H9 (cell line): ENCODE measurements at regions not wholly inside any gene's neighbourhood (a gene's known extent, or its start where the extent isn't known, plus 50 kb on each side); places are given as distances from the start of the nearest gene placed in this dataset.

Experiments
- DNase-seq: peaks from one replicate; pipeline ENCODE4 v3.0.0-alpha.2; 2017
- H2AFZ ChIP-seq: one replicate; pipeline ENCODE4 v1.6.1; 2013; ENCODE audit warnings: mild to moderate bottlenecking, low read length, control low read depth, moderate library complexity
- H2AK5ac ChIP-seq: 2 replicates; pipeline ENCODE4 v1.6.1; 2013; ENCODE audit warnings: low read length, control low read depth, mixed read lengths; ENCODE audit not compliant: insufficient read length
- H2BK120ac ChIP-seq: one replicate; pipeline ENCODE4 v1.6.1; 2013; ENCODE audit warnings: low read depth, mild to moderate bottlenecking, low read length, control low read depth, inconsistent platforms; ENCODE audit not compliant: poor library complexity, severe bottlenecking
- H2BK12ac ChIP-seq: 2 replicates; pipeline ENCODE4 v1.6.1; 2013; ENCODE audit warnings: low read length, control low read depth, mixed read lengths, low read depth; ENCODE audit not compliant: insufficient read length
- H2BK15ac ChIP-seq: 2 replicates; pipeline ENCODE4 v1.6.1; 2013; ENCODE audit warnings: low read depth, low read length, control low read depth
- H2BK20ac ChIP-seq: one replicate; pipeline ENCODE4 v1.6.1; 2013; ENCODE audit warnings: low read depth, mild to moderate bottlenecking, low read length, control low read depth, inconsistent platforms; ENCODE audit not compliant: poor library complexity, severe bottlenecking
- H2BK5ac ChIP-seq: 2 replicates; pipeline ENCODE4 v1.6.1; 2013; ENCODE audit warnings: low read length, control low read depth, mixed read lengths; ENCODE audit not compliant: insufficient read length
- H3K14ac ChIP-seq: 2 replicates; pipeline ENCODE4 v1.6.1; 2013; ENCODE audit warnings: low read length, control low read depth; ENCODE audit not compliant: insufficient read depth
- H3K18ac ChIP-seq: 2 replicates; pipeline ENCODE4 v1.6.1; 2013; ENCODE audit warnings: low read depth, mild to moderate bottlenecking, mixed read lengths, low read length, control low read depth; ENCODE audit not compliant: insufficient read length
- H3K23ac ChIP-seq: 2 replicates; pipeline ENCODE4 v1.6.1; 2013; ENCODE audit warnings: low read length, control low read depth, mixed read lengths, low read depth; ENCODE audit not compliant: insufficient read length
- H3K23me2 ChIP-seq: 2 replicates; pipeline ENCODE4 v1.6.1; 2013; ENCODE audit warnings: low read depth, mild to moderate bottlenecking, mixed read lengths, low read length, control low read depth; ENCODE audit not compliant: insufficient read length, poor library complexity, severe bottlenecking
- H3K27ac ChIP-seq: 2 replicates; pipeline ENCODE4 v1.5.1; 2013; ENCODE audit warnings: low read length, control low read depth, mixed read lengths, low read depth; ENCODE audit not compliant: insufficient read length
- H3K27me3 ChIP-seq: 2 replicates; pipeline ENCODE4 v1.6.1; 2013; ENCODE audit warnings: low read length, control low read depth, inconsistent platforms; ENCODE audit not compliant: insufficient read depth
- H3K4ac ChIP-seq: 2 replicates; pipeline ENCODE4 v1.6.1; 2013; ENCODE audit warnings: low read depth, mild to moderate bottlenecking, control low read depth, inconsistent platforms, low read length, moderate library complexity
- H3K4me1 ChIP-seq: 2 replicates; pipeline ENCODE4 v1.6.1; 2013; ENCODE audit warnings: low read length, control low read depth, inconsistent platforms; ENCODE audit not compliant: insufficient read depth
- H3K4me2 ChIP-seq: 2 replicates; pipeline ENCODE4 v1.6.1; 2013; ENCODE audit warnings: low read length, control low read depth, mixed read lengths; ENCODE audit not compliant: insufficient read length, insufficient read depth
- H3K56ac ChIP-seq: 2 replicates; pipeline ENCODE4 v1.6.1; 2013; ENCODE audit warnings: low read depth, mild to moderate bottlenecking, mixed read lengths, low read length, control low read depth; ENCODE audit not compliant: insufficient read length
- H3K79me1 ChIP-seq: 2 replicates; pipeline ENCODE4 v1.6.1; 2013; ENCODE audit warnings: low read depth, mild to moderate bottlenecking, moderate library complexity, low read length, control low read depth, inconsistent platforms; ENCODE audit not compliant: insufficient read depth, poor library complexity, severe bottlenecking
- H3K79me2 ChIP-seq: 2 replicates; pipeline ENCODE4 v1.6.1; 2013; ENCODE audit warnings: low read length, control low read depth, inconsistent platforms; ENCODE audit not compliant: insufficient read depth
- H3K9ac ChIP-seq: 2 replicates; pipeline ENCODE4 v1.6.1; 2013; ENCODE audit warnings: low read length, control low read depth, mixed read lengths; ENCODE audit not compliant: insufficient read length; ENCODE audit errors: extremely low read depth
- H3K9me3 ChIP-seq: one replicate; pipeline ENCODE4 v1.6.1; 2013; ENCODE audit warnings: low read depth, low read length, inconsistent platforms; ENCODE audit not compliant: control insufficient read depth
- H3T11ph ChIP-seq: one replicate; pipeline ENCODE4 v1.6.1; 2013; ENCODE audit warnings: mild to moderate bottlenecking, low read length, control low read depth, inconsistent platforms
- H4K20me1 ChIP-seq: one replicate; pipeline ENCODE4 v1.6.1; 2013; ENCODE audit not compliant: control insufficient read depth, insufficient read length, insufficient read depth
- H4K5ac ChIP-seq: 2 replicates; pipeline ENCODE4 v1.6.1; 2013; ENCODE audit warnings: low read depth, mild to moderate bottlenecking, mixed read lengths, low read length, control low read depth; ENCODE audit not compliant: insufficient read length
- H4K8ac ChIP-seq: replicated peaks from 2 replicates; pipeline ENCODE4 v1.6.1; 2013; ENCODE audit warnings: low read length, control low read depth, mixed read lengths, low read depth; ENCODE audit not compliant: insufficient read length
- H4K91ac ChIP-seq: 2 replicates; pipeline ENCODE4 v1.6.1; 2013; ENCODE audit warnings: low read depth, mild to moderate bottlenecking, moderate library complexity, mixed read lengths, low read length, control low read depth; ENCODE audit not compliant: insufficient read length
- H3K27ac Mint-ChIP-seq, 3 experiments: 2 replicates in 2 of 3; 3 replicates in 1 of 3; pipeline ENCODE4 v1.8.0; 2020 to 2021; ENCODE audit warnings: mixed read lengths in 3 of 3, mild to moderate bottlenecking in 1 of 3, moderate library complexity in 1 of 3
- H3K27me3 Mint-ChIP-seq: 2 replicates; pipeline ENCODE4 v1.8.0; 2021; ENCODE audit warnings: low read depth, mild to moderate bottlenecking, moderate library complexity, mixed read lengths
- H3K36me3 Mint-ChIP-seq, 3 experiments: 2 replicates in 2 of 3; 3 replicates in 1 of 3; pipeline ENCODE4 v1.8.0; 2020 to 2021; ENCODE audit warnings: low read depth in 3 of 3, mixed read lengths in 3 of 3; ENCODE audit not compliant: insufficient read depth in 1 of 3
- H3K4me1 Mint-ChIP-seq, 2 experiments: 2 replicates each; pipeline ENCODE4 v1.8.0; 2020; ENCODE audit warnings: mixed read lengths in 2 of 2
- H3K4me3 Mint-ChIP-seq, 2 experiments: 2 replicates in 1 of 2; 3 replicates in 1 of 2; pipeline ENCODE4 v1.8.0; 2020 to 2021; ENCODE audit warnings: mild to moderate bottlenecking in 2 of 2, mixed read lengths in 2 of 2, moderate library complexity in 1 of 2
- H3K9me3 Mint-ChIP-seq, 2 experiments: 2 replicates in 1 of 2; 3 replicates in 1 of 2; pipeline ENCODE4 v1.8.0; 2020; ENCODE audit warnings: mild to moderate bottlenecking in 2 of 2, mixed read lengths in 2 of 2, moderate library complexity in 1 of 2
- CTCF ChIP-seq: fragments of 200-600 bp; sonication (generic); conservative IDR thresholded peaks from 3 replicates; pipeline ENCODE4 v1.8.0; 2021; ENCODE audit warnings: antibody characterized with exemption, mild to moderate bottlenecking
- WGBS: extraction: QIAGEN DNeasy Blood & Tissue Kit; methylation state at CpG from one replicate; pipeline ENCODE4 v1.1.7; 2013; ENCODE audit warnings: missing lambda C conversion rate, low lambda C conversion rate, mixed read lengths; ENCODE audit not compliant: insufficient read length; ENCODE audit errors: extremely low coverage; 5-methylcytosine and 5-hydroxymethylcytosine counted together

DNA sequence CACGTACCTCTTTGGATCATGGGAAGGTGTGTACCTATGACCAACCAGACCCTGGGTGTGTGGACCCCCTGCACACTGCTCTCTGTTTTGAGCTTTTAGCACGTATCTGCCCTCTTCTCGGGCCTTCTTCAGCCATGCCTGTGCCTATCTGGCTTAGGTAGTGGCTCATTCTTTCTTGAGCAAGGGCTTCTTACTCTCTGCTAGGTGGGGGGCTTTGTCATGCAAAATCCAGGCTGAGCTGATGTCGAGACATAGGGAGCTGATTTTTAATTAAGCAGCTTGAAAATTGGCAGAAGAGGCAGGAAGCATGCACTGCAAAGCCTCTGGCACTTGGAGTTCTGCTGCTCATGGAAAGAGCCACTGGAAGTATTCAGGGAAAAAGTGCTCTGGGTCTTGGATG lies 181.6 kb upstream of the IRX6 start:
- H2BK20ac ChIP-seq, result no peak overlapping the region
- H2AFZ ChIP-seq, result no peak overlapping the region
- H3K9me3 ChIP-seq, result no peaks in the 10 kb centered on the region
- no peaks in the 10 kb centered on the region for H3K79me1 ChIP-seq
- no peak overlapping the region for H3K56ac ChIP-seq
- Mint-ChIP-seq H3K9me3 (no peaks in the 10 kb centered on the region), H3K4me3 (no peak overlapping the region), H3K27me3 (peaks cover 4% of the 10 kb centered on the region; the same call in 1 of the 2 replicates), H3K36me3 (no peaks in the 10 kb centered on the region), H3K27ac (no peak overlapping the region), H3K4me1 (peaks cover 12 to 16% of the 10 kb centered on the region in 2 experiments)
- no peak overlapping the region for H4K8ac ChIP-seq
- no CpG with 5 or more reads among the region's 4 CpGs for WGBS
- no peak for TF ChIP-seq CTCF
- H2BK12ac ChIP-seq, result no peak overlapping the region
- H2AK5ac ChIP-seq, result no peak overlapping the region
- H4K20me1 ChIP-seq, result no peaks in the 10 kb centered on the region
- H4K5ac ChIP-seq, result no peak overlapping the region
- DNase-seq, result no peak
- H3K18ac ChIP-seq, result peak overlapping the region; percentile 52
- H3K27ac ChIP-seq, result no peak overlapping the region
- H3K79me2 ChIP-seq, result no peaks in the 10 kb centered on the region
- H4K91ac ChIP-seq, result no peak overlapping the region
- no peaks in the 10 kb centered on the region for H3K27me3 ChIP-seq
- H3K4ac ChIP-seq, result no peak overlapping the region
- H2BK15ac ChIP-seq, result no peak overlapping the region
- no peak overlapping the region for H3K4me2 ChIP-seq
- no peak overlapping the region for H3T11ph ChIP-seq
- H3K4me1 ChIP-seq, result peaks cover 3% of the 10 kb centered on the region; the same call in 1 of the 2 replicates
- no peaks in the 10 kb centered on the region for H3K23me2 ChIP-seq
- H3K14ac ChIP-seq, result no peak overlapping the region
- no peak overlapping the region for H2BK5ac ChIP-seq
- no peak overlapping the region for H3K23ac ChIP-seq
- no peak overlapping the region for H3K9ac ChIP-seq
- no peak overlapping the region for H2BK120ac ChIP-seq
